HG02970 (cell line): ENCODE measurements at regions not wholly inside any gene's neighbourhood (a gene's known extent, or its start where the extent isn't known, plus 50 kb on each side); places are given as distances from the start of the nearest gene placed in this dataset.

Source experiments
- ATAC-seq: cut with Tn5 transposase; IDR thresholded peaks from one replicate; pipeline ENCODE4 v1.9.1; 2021; ENCODE audit warnings: mild to moderate bottlenecking, moderate library complexity, moderate number of reproducible peaks; ENCODE audit not compliant: unreplicated experiment, low FRiP score

- ATAC-seq: peak; percentile 82
Observed at GRCh38 chr1:235011599-235012435, 116.8 kb downstream of the TOMM20 start.

GRCh38 chr1:235011064-235011598, 117.5 kb downstream of the TOMM20 start:
- ATAC-seq: no peak

- ATAC-seq: no peak
Observed at GRCh38 chr1:235009561-235010306, 118.9 kb downstream of the TOMM20 start.

- no peak for ATAC-seq
Observed at GRCh38 chr1:235009074-235009473, 119.6 kb downstream of the TOMM20 start.

- ATAC-seq: no peak
Observed at GRCh38 chr1:235008239-235008638, 120.4 kb downstream of the TOMM20 start.

GRCh38 chr1:235006816-235007215, 121.8 kb downstream of the TOMM20 start:
- no peak for ATAC-seq

- no peak for ATAC-seq
Observed at GRCh38 chr1:235006132-235006721, 122.4 kb downstream of the TOMM20 start.

- ATAC-seq: no peak
Observed at GRCh38 chr1:235004840-235005391, 123.7 kb downstream of the TOMM20 start.

GRCh38 chr1:235004276-235004675, 124.4 kb downstream of the TOMM20 start:
- no peak for ATAC-seq

GRCh38 chr1:235002706-235003300, 125.8 kb downstream of the TOMM20 start:
- ATAC-seq: no peak

- ATAC-seq: no peak
Observed at GRCh38 chr1:234999513-234999940, 129.1 kb downstream of the TOMM20 start.

GRCh38 chr1:234997896-234998741, 130.5 kb downstream of the TOMM20 start:
- no peak for ATAC-seq

- ATAC-seq: no peak
Observed at GRCh38 chr1:234997201-234997895, 131.3 kb downstream of the TOMM20 start.

- no peak for ATAC-seq
Observed at GRCh38 chr1:234996245-234996757, 132.3 kb downstream of the TOMM20 start.

GRCh38 chr1:234994436-234995295, 134.0 kb downstream of the TOMM20 start:
- ATAC-seq: no peak

- no peak for ATAC-seq
Observed at GRCh38 chr1:234992065-234992464, 136.6 kb downstream of the TOMM20 start.

GRCh38 chr1:234990874-234991801, 137.5 kb downstream of the TOMM20 start:
- ATAC-seq: no peak
